ENCODE measurements at regions not wholly inside any gene's neighbourhood (a gene's known extent, or its start where the extent isn't known, plus 50 kb on each side); places are given as distances from the start of the nearest gene placed in this dataset.

DNA sequence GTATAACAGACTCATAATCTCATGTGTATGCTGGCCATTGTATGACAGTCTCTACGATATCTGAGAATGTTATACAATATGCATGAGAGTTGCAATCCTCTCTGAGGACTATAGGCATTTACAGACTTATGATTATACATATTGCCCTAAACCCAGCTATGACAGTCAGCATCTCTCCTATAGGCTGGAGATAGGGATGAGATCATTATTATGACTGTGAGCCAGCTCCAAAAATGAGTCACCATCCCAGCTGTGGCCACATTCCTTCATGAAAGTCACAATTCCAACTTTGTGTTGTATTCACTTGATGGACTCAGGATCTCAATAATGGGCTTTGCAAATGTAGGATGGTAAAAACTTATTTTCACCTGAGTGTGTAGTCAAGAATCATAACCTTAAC is 1024.5 kb upstream of the AMELY start:
- Histone ChIP-seq H2AFZ (ENCODE audit: low read depth, low read length) (no peak overlapping the region), H3K4me3 (ENCODE audit: low read length) (no peak overlapping the region), H3K36me3 (replicated peaks; ENCODE audit: low read depth, low read length) (no peaks in the 10 kb centered on the region), H3K4me1 (ENCODE audit: low read length) (no peaks in the 10 kb centered on the region), H3K79me2 (ENCODE audit: low read length) (no peaks in the 10 kb centered on the region), H3K9ac (ENCODE audit: low read length) (no peak overlapping the region), H3K27ac (ENCODE audit: low read length) (no peak overlapping the region), H4K20me1 (ENCODE audit: insufficient read depth, low read length) (no peaks in the 10 kb centered on the region), H3K9me3 (ENCODE audit: insufficient read depth, low read length) (no peaks in the 10 kb centered on the region), H3K27me3 (ENCODE audit: low read depth, low read length) (no peaks in the 10 kb centered on the region), H3K4me2 (ENCODE audit: low read length) (no peak overlapping the region)
- TF ChIP-seq, protein P1, sequence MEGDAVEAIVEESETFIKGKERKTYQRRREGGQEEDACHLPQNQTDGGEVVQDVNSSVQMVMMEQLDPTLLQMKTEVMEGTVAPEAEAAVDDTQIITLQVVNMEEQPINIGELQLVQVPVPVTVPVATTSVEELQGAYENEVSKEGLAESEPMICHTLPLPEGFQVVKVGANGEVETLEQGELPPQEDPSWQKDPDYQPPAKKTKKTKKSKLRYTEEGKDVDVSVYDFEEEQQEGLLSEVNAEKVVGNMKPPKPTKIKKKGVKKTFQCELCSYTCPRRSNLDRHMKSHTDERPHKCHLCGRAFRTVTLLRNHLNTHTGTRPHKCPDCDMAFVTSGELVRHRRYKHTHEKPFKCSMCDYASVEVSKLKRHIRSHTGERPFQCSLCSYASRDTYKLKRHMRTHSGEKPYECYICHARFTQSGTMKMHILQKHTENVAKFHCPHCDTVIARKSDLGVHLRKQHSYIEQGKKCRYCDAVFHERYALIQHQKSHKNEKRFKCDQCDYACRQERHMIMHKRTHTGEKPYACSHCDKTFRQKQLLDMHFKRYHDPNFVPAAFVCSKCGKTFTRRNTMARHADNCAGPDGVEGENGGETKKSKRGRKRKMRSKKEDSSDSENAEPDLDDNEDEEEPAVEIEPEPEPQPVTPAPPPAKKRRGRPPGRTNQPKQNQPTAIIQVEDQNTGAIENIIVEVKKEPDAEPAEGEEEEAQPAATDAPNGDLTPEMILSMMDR (IDR thresholded peaks at IDR 0.05; ENCODE audit: low read depth, low read length) = no peak
- TF ChIP-seq EZH2phosphoT487 (IDR thresholded peaks at IDR 0.05; ENCODE audit: low read depth) = no peak

DNA sequence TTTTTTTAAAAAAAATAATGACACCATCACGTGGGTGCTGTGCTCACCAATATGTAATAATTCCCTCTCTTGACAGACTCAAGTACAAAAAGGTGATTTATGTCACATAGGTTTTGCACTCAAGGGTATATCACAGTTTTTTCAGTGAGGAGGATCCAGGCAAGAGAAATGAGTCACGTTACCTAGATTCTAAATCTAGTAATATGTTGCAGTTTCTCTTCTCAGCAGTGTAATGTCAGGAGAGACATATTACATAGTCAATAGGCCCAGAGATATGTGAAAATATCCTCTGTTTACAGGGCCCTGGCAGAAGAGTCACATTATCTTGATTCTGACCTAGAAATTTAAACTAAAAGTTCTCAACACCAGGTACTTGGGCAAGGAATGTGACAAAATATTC is 1024.1 kb upstream of the AMELY start:
- Histone ChIP-seq H2AFZ (ENCODE audit: low read depth, low read length) (no peak overlapping the region), H3K4me1 (ENCODE audit: low read length) (no peaks in the 10 kb centered on the region)
- TF ChIP-seq EZH2phosphoT487 (IDR thresholded peaks at IDR 0.05; ENCODE audit: low read depth) = no peak
- TF ChIP-seq, protein P1 (IDR thresholded peaks at IDR 0.05; ENCODE audit: low read depth, low read length) = no peak

DNA sequence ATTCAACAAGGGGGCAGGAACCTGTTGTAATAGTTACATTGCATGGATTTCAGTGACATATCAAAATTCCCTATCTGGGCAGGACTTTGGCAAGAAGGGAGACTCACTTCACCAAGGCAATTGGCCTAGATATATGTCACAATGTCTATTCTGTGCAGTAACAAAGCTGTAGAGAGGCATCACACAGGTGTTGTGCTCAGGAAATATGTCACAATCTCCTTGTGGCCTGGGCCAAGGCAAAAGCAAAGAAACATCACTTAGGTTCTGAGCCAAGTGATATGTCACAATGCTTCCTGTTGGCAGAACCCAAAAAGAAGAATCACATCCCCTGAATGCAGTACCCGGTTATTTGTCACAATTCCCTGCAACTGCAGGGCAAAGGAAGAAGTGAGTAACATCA is 1020.9 kb upstream of the AMELY start:
- Histone ChIP-seq H3K4me2 (ENCODE audit: low read length) (no peak overlapping the region), H3K9me3 (ENCODE audit: insufficient read depth, low read length) (no peaks in the 10 kb centered on the region), H3K27ac (ENCODE audit: low read length) (no peak overlapping the region), H3K36me3 (replicated peaks; ENCODE audit: low read depth, low read length) (no peaks in the 10 kb centered on the region), H3K27me3 (ENCODE audit: low read depth, low read length) (no peaks in the 10 kb centered on the region), H4K20me1 (ENCODE audit: insufficient read depth, low read length) (no peaks in the 10 kb centered on the region), H3K79me2 (ENCODE audit: low read length) (no peaks in the 10 kb centered on the region), H3K4me3 (ENCODE audit: low read length) (no peak overlapping the region), H2AFZ (ENCODE audit: low read depth, low read length) (no peak overlapping the region), H3K9ac (ENCODE audit: low read length) (no peak overlapping the region), H3K4me1 (ENCODE audit: low read length) (no peaks in the 10 kb centered on the region)
- TF ChIP-seq, protein P1 (IDR thresholded peaks at IDR 0.05; ENCODE audit: low read depth, low read length) = no peak
- no peak for TF ChIP-seq EZH2phosphoT487 (IDR thresholded peaks at IDR 0.05; ENCODE audit: low read depth)

More for the DNA sequence above, 1024.1 kb upstream of the AMELY start:
- no peak overlapping the region for H3K9ac ChIP-seq (ENCODE audit: low read length)
- no peak overlapping the region for H3K4me2 ChIP-seq (ENCODE audit: low read length)
- H3K36me3 ChIP-seq (replicated peaks; ENCODE audit: low read depth, low read length) = no peaks in the 10 kb centered on the region
- H3K4me3 ChIP-seq (ENCODE audit: low read length) = no peak overlapping the region
- no peaks in the 10 kb centered on the region for H3K79me2 ChIP-seq (ENCODE audit: low read length)
- H3K9me3 ChIP-seq (ENCODE audit: insufficient read depth, low read length) = no peaks in the 10 kb centered on the region
- H3K27me3 ChIP-seq (ENCODE audit: low read depth, low read length) = no peaks in the 10 kb centered on the region
- H4K20me1 ChIP-seq (ENCODE audit: insufficient read depth, low read length) = no peaks in the 10 kb centered on the region
- no peak overlapping the region for H3K27ac ChIP-seq (ENCODE audit: low read length)

DNA sequence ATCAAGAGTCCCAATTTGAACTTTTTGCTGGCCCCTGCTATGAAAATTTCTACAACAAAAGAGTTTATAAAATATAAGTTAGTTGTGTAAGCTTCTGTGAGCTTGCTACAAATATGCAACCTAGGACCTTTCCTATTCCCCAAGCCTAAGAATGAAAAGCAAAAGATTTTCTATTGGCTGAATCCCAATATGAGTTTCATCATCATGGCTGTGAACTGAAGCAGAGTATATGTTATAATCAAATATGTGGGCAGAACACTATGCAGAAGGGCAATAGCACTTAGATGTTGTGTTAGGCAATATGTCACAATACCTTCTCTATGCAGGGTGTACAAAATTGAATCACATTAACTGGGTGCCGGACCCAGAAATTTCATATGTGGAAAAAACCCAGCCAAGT is 1018.3 kb upstream of the AMELY start:
- H3K79me2 ChIP-seq (ENCODE audit: low read length) = no peaks in the 10 kb centered on the region
- no peak overlapping the region for H2AFZ ChIP-seq (ENCODE audit: low read depth, low read length)
- TF ChIP-seq, protein P1 (IDR thresholded peaks at IDR 0.05; ENCODE audit: low read depth, low read length) = no peak
- no peak for TF ChIP-seq EZH2phosphoT487 (IDR thresholded peaks at IDR 0.05; ENCODE audit: low read depth)

More for the DNA sequence above, 1018.3 kb upstream of the AMELY start:
- Histone ChIP-seq H3K27ac (ENCODE audit: low read length) (no peak overlapping the region), H3K9ac (ENCODE audit: low read length) (no peak overlapping the region), H4K20me1 (ENCODE audit: insufficient read depth, low read length) (no peaks in the 10 kb centered on the region), H3K27me3 (ENCODE audit: low read depth, low read length) (no peaks in the 10 kb centered on the region), H3K4me2 (ENCODE audit: low read length) (no peak overlapping the region), H3K36me3 (replicated peaks; ENCODE audit: low read depth, low read length) (no peaks in the 10 kb centered on the region), H3K4me3 (ENCODE audit: low read length) (no peak overlapping the region), H3K9me3 (ENCODE audit: insufficient read depth, low read length) (no peaks in the 10 kb centered on the region), H3K4me1 (ENCODE audit: low read length) (no peaks in the 10 kb centered on the region)

Measured in OCI-LY3 (cell line).